NB4 (cell line): ENCODE measurements at regions not wholly inside any gene's neighbourhood (a gene's known extent, or its start where the extent isn't known, plus 50 kb on each side); places are given as distances from the start of the nearest gene placed in this dataset.

Experiments
- CTCF ChIP-seq: IDR thresholded peaks from one replicate; pipeline ENCODE4 v1.5.1; 2012; ENCODE audit warnings: low read depth, low read length
- MAX ChIP-seq: IDR thresholded peaks from 2 replicates; pipeline ENCODE4 v1.6.1; 2011; ENCODE audit warnings: low read depth, low read length
- MYC ChIP-seq: IDR thresholded peaks from 2 replicates; pipeline ENCODE4 v1.6.1; 2011; ENCODE audit warnings: low read depth, low read length
- POLR2A ChIP-seq: IDR thresholded peaks from 2 replicates; pipeline ENCODE4 v1.6.1; 2011; ENCODE audit warnings: mild to moderate bottlenecking; ENCODE audit not compliant: insufficient read length; ENCODE audit errors: extremely low read depth

- no peak for TF ChIP-seq CTCF
- TF ChIP-seq POLR2A, result no peak
- TF ChIP-seq MAX, result no peak
- TF ChIP-seq MYC, result no peak
These were observed 119.0 kb upstream of the CDC42EP3 start for GRCh38 chr2:37790462-37790861.
